Astrocyte of the spinal cord (primary cell): ENCODE measurements at regions not wholly inside any gene's neighbourhood (a gene's known extent, or its start where the extent isn't known, plus 50 kb on each side); places are given as distances from the start of the nearest gene placed in this dataset.
A peak's percentile ranks its signal among the peaks of the same experiment; 100 is the strongest.

Source experiments
- DNase-seq: peaks from one replicate; pipeline ENCODE4 v3.0.0; 2011; ENCODE audit warnings: low read depth, low spot score
- H3K4me3 ChIP-seq: 2 replicates; pipeline ENCODE4 v1.5.1; 2011; ENCODE audit warnings: low read depth, mild to moderate bottlenecking, low read length, moderate library complexity
- CTCF ChIP-seq: IDR thresholded peaks from 2 replicates; pipeline ENCODE4 v1.5.1; 2012; ENCODE audit warnings: low read depth, mild to moderate bottlenecking, low read length, inconsistent platforms
- in situ Hi-C: cut with HindIII; loops from 2 replicates; pipeline ENCODE4 v1.10.0; 2017; ENCODE audit warnings: low sequenced_read_pairs

DNA sequence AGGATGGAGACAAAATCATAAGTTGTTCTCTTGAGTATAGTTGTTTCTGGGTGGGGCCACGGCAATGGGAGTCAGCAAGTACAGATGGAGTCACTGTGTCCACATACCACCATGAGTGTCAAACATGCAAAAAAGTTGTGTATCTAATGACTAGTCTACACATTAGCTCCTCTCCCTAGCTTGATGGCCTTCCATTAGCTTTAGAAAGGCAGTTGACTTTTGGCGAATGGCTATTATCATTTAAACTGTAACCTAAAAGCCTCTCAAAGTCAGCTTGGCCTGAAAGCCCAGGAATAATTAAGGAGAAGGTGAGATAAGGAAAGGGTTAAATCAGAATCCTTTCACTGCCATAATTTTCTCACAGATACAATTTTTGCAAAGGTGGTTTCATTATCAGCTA is 95.5 kb upstream of the MEOX2 start:
- no peak for DNase-seq
- no peak overlapping the region for H3K4me3 ChIP-seq
- no peak for TF ChIP-seq CTCF
- in situ Hi-C loops: no loop called here

DNA sequence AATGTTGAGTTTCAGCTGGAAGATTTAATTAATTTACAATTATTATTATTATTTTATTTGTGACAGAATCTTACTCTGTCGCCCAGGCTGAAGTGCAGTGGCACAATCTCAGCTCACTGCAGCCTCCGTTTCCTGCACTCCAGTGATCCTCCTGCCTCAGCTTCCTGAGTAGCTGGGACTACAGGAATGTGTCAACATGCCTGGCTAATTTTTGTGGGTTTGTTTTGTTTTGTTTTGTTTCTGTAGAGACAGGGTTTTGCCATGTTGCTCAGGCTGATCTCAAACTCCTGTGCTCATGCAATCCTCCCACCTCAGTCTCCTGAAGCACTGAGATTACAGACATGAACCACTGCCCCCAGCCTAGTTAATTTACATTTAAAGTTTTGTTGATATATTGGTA is 93.8 kb upstream of the MEOX2 start:
- TF ChIP-seq CTCF: no peak
- no peak overlapping the region for H3K4me3 ChIP-seq
- DNase-seq: peak; percentile 57
- in situ Hi-C loops: no loop called here

- H3K4me3 ChIP-seq: no peak overlapping the region
- in situ Hi-C loops: no loop called here
- TF ChIP-seq CTCF: no peak
- no peak for DNase-seq
Observed at GRCh38 chr7:15778191-15778590, 91.7 kb upstream of the MEOX2 start.

GRCh38 chr7:15765753-15766152 is 79.3 kb upstream of the MEOX2 start:
- no peak overlapping the region for H3K4me3 ChIP-seq
- in situ Hi-C loops: no loop called here
- DNase-seq: no peak
- TF ChIP-seq CTCF: no peak

DNA sequence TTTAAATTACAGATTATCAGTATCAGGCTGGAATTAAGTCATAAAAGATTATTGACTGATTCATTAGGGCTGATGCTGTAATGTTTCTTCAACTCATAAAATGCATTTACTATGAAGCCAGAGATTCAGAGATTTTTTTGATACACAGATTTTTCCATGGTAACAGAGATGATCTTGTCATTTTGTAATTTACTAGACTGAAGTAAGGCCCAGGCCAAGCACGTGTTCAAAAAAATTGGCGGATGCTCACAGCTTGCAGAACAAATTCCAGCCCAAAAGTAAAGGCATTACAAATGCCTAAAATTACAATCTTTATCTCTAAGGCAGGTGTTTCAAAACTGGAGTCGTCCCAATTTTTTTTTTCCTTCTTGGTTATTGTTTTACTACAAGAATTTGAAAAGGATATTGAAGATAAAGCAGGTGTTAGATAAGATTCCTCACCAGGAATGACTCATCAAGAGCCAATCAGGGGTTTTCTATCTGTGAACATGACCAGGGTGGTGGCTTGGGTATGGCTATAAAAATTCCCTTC is 78.4 kb upstream of the MEOX2 start:
- H3K4me3 ChIP-seq: no peak overlapping the region
- no peak for DNase-seq
- TF ChIP-seq CTCF: no peak
- in situ Hi-C loops: no loop called here

DNA sequence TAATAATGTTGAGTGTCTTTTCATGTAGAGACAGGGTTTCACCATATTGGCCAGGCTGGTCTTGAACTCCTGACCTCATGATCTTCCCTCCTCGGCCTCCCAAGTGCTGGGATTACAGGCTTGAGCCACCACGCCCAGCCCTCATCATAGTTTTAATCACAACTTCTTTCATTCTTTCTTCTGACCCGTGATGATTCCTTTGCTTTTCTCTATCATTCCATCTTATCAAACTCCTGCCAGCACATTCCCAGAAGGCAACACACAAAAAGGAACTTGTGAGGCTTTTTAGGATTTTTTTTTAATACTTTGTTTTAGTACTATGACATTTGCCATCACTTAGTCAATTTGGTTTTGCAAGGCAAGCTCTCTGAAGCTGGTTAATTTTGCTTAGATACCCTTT is 77.5 kb upstream of the MEOX2 start:
- no peak for DNase-seq
- H3K4me3 ChIP-seq: no peak overlapping the region
- TF ChIP-seq CTCF: no peak
- in situ Hi-C loops: no loop called here
